BJ (cell line): ENCODE measurements at regions not wholly inside any gene's neighbourhood (a gene's known extent, or its start where the extent isn't known, plus 50 kb on each side); places are given as distances from the start of the nearest gene placed in this dataset.

Experiments
- CTCF ChIA-PET: fragments of 350-600 bp; formaldehyde crosslinking; extraction: SDS; loops from one replicate; lab custom pipeline; 2021; ENCODE audit warnings: antibody characterized with exemption, inconsistent platforms; lab: Yijun Ruan, JAX
- POLR2A ChIA-PET: fragments of 300-600 bp; sonication (Branson Sonifier 250); formaldehyde crosslinking; extraction: SDS; loops from one replicate; lab custom pipeline; 2021; ENCODE audit warnings: antibody characterized with exemption; lab: Charles Lee
- DNase-seq: peaks from one replicate; pipeline ENCODE4 v3.0.0-alpha.2; 2011; ENCODE audit warnings: low read depth
- H3K27me3 ChIP-seq: 2 replicates; pipeline ENCODE4 v1.6.0; 2011; ENCODE audit warnings: low read length; ENCODE audit not compliant: control insufficient read depth, insufficient read depth
- H3K36me3 ChIP-seq: 2 replicates; pipeline ENCODE4 v1.5.1; 2011; ENCODE audit warnings: low read length; ENCODE audit not compliant: control insufficient read depth, insufficient read depth
- H3K4me3 ChIP-seq: 2 replicates; pipeline ENCODE4 v1.5.1; 2011; ENCODE audit warnings: low read depth, mild to moderate bottlenecking, control low read depth, low read length
- CTCF ChIP-seq: IDR thresholded peaks from 2 replicates; pipeline ENCODE4 v1.5.1; 2011; ENCODE audit warnings: low read depth, mild to moderate bottlenecking, control low read depth, inconsistent platforms, low read length, moderate library complexity; ENCODE audit not compliant: insufficient read depth

DNA sequence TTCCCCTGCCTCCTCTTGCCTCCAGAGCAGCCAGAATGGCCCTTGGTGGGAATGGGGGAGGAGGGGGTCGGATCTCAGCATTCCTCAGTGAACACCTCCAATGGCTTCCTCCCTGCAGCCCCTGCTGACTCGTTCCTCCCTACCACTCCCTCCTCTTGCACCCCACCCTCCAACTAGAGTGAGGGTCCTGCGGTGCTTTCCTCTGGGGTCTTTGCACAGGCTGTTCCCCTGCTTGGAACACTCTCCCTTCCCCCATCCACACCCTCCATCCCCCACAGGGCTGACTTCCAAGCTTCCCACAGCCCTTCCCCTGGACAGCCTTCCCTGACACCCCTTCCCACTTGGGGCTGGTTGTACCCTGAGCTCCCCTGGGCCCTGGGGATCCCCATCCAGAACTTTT, 70.4 kb upstream of the NEK6 start:
- Histone ChIP-seq H3K4me3 (no peak overlapping the region), H3K27me3 (peaks cover 7% of the 10 kb centered on the region), H3K36me3 (no peaks in the 10 kb centered on the region)
- DNase-seq, result no peak
- POLR2A ChIA-PET, result no interaction called here
- TF ChIP-seq CTCF, result no peak
- CTCF ChIA-PET, result no interaction called here

- CTCF ChIA-PET, result interaction anchor here (1.0 kb wide), 1 partner anchor 231 kb away, joined by 3 read pairs; no protein-coding TSS in a partner anchor
- Histone ChIP-seq H3K4me3 (no peak overlapping the region), H3K27me3 (peaks cover 7% of the 10 kb centered on the region; the same call in 1 of the 2 replicates), H3K36me3 (no peaks in the 10 kb centered on the region)
- POLR2A ChIA-PET, result no interaction called here
- no peak for DNase-seq
- no peak for TF ChIP-seq CTCF
Observed at GRCh38 chr9:124188331-124189110, 69.2 kb upstream of the NEK6 start.

DNA sequence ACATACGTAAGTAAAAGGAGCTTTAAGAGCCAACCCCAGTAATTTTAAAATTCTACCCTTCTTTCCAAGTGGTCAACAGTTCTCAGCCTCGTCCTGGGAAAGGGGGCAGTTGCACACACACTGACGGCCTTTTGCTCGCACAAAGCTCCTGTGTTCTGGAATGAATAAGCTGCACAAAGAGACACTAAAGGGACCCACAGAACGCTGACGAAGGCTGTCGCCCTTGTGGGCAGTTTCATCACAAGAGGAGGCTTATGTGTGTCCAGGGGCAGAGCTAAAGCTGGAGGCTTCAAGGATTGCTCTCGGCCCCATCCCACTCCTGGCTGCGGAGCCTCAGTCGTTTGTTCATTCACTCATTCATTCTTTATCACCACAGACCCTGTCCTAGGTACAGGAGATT, 67.0 kb upstream of the NEK6 start:
- peaks cover 6% of the 10 kb centered on the region; the same call in 1 of the 2 replicates for H3K27me3 ChIP-seq
- no peak for DNase-seq
- CTCF ChIA-PET, result interaction anchor here (1.1 kb wide), 1 partner anchor 64 kb away, joined by 3 read pairs; no protein-coding TSS in a partner anchor
- no peaks in the 10 kb centered on the region for H3K36me3 ChIP-seq
- no peak overlapping the region for H3K4me3 ChIP-seq
- TF ChIP-seq CTCF, result no peak
- POLR2A ChIA-PET, result no interaction called here

DNA sequence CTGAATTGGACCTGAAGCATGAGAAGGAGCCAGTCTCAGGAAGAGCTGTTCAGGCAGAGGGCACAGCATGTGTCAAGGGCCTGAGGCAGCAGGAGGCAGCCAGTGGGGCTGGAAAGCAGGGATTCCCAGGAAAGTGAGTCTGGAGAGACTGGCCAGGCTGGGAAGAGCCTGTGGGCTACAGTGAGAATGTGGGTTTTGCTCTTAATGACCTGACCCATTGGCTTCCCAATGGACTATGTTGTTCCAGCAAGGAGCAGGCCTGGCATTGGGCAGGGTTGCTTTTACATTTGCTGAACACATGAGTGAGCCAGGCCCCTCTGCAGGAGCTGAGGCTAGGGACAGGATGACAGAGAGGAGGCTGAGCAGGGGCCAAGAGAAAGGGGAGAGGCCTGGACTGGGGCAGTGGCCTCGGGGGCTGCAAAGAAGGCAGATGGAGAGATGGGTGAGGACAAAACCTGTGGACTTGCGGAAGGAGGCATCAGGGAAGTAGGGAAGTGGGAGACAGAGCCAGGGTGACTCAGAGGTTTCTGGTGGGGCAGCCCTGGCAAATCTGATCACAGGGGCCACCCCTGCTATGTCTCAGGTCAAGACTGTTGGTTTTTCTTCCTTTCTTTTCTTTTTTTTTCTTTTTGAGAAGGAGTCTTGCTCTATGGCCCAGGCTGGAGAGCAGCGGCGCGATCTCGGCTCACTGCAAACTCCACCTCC, 65.9 kb upstream of the NEK6 start:
- peaks cover 7% of the 10 kb centered on the region; the same call in 1 of the 2 replicates for H3K27me3 ChIP-seq
- no peaks in the 10 kb centered on the region for H3K36me3 ChIP-seq
- DNase-seq, result no peak
- CTCF ChIA-PET, result no interaction called here
- POLR2A ChIA-PET, result no interaction called here
- H3K4me3 ChIP-seq, result no peak overlapping the region
- no peak for TF ChIP-seq CTCF

GRCh38 chr9:124196814-124197176, 61.0 kb upstream of the NEK6 start:
- ChIA-PET POLR2A (no interaction called here), CTCF (interaction anchor here (1.5 to 1.6 kb wide), 2 partner anchors 12 to 21 kb away, joined by 3 read pairs; no protein-coding TSS in a partner anchor)
- H3K27me3 ChIP-seq, result peaks cover 5% of the 10 kb centered on the region; the same call in 1 of the 2 replicates
- H3K36me3 ChIP-seq, result no peaks in the 10 kb centered on the region
- H3K4me3 ChIP-seq, result no peak overlapping the region
- no peak for DNase-seq
- TF ChIP-seq CTCF, result no peak
